Cardiac fibroblast (primary cell): ENCODE measurements at regions not wholly inside any gene's neighbourhood (a gene's known extent, or its start where the extent isn't known, plus 50 kb on each side); places are given as distances from the start of the nearest gene placed in this dataset.

Source experiments
- DNase-seq, 2 donors: peaks; one replicate each; pipeline versions ENCODE4 v3.0.0 to v3.0.0-alpha.2; 2010; ENCODE audit warnings: low read depth in 2 of 2
- H3K4me3 ChIP-seq, 2 donors: replicated peaks in 1 of 2; 1 replicate in 1 of 2; 2 replicates in 1 of 2; pipeline ENCODE4 v1.5.1; 2011; ENCODE audit warnings: low read depth in 2 of 2, low read length in 2 of 2, mild to moderate bottlenecking in 2 of 2, moderate library complexity in 1 of 2
- CTCF ChIP-seq: IDR thresholded peaks from one replicate; pipeline ENCODE4 v1.5.1; 2011; ENCODE audit warnings: low read depth, mild to moderate bottlenecking, low read length, inconsistent platforms

DNA sequence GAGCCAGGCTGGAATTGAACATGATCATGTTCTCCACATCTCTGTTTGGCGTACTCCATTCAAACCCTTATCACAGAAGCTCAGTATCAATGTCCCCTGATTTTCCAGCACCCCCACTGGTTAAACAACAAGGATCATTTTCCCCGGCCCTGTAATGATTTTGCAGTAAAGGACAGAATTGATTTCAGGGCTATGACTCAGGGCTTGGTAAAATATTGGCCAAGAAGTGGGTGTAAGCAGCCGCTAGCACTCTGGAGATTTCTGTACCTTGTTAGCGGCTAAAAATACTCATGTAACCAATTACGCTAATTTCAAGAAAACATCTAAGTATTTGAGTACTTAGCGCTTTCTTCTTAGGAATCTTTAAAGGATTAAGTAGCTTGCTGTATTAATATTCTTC, 69.5 kb upstream of the FNDC3A start:
- no peak for DNase-seq
- no peak for TF ChIP-seq CTCF
- no peak overlapping the region for H3K4me3 ChIP-seq

DNA sequence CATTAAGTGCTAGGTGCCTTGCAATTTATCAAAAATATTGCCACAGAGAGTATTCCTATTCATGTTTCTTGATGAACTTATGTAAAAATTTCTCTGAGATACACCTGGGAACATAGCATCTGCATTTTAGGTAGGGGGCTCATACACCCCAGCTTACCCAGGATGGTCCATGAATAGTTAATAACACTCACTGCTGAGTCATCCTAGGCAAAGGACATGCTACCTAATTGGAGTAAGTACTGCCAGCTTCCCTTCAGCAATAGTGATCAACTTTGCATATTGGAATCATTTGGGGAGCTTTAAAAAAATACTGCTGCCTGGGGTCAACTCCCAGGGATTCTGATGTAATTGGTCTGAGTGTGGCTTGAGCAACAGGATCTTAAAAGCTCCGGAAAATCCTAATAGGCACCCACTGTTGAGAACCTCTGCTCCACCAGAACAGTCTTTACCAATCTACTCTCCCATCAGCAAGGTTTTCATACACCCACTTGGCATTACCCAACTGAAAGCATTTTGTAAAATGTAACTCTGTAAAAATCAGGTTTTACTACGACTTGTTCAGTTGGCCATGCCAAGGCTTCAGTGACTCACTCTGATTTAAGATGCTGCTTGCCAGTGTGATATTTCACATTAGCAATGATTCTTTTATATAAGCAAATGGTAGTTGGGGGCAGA, 67.2 kb upstream of the FNDC3A start:
- H3K4me3 ChIP-seq, result no peak overlapping the region
- peak; percentile 51 to 58 for DNase-seq
- TF ChIP-seq CTCF, result no peak

- no peak overlapping the region for H3K4me3 ChIP-seq
These were observed 66.7 kb upstream of the FNDC3A start for GRCh38 chr13:48909056-48909389.

GRCh38 chr13:48910686-48911085, 65.0 kb upstream of the FNDC3A start:
- H3K4me3 ChIP-seq, result no peak overlapping the region
- DNase-seq, result peak in 1 of 2 donors; percentile 16
- TF ChIP-seq CTCF, result no peak

More at GRCh38 chr13:48909056-48909389, 66.7 kb upstream of the FNDC3A start:
- TF ChIP-seq CTCF, result no peak
- no peak for DNase-seq

DNA sequence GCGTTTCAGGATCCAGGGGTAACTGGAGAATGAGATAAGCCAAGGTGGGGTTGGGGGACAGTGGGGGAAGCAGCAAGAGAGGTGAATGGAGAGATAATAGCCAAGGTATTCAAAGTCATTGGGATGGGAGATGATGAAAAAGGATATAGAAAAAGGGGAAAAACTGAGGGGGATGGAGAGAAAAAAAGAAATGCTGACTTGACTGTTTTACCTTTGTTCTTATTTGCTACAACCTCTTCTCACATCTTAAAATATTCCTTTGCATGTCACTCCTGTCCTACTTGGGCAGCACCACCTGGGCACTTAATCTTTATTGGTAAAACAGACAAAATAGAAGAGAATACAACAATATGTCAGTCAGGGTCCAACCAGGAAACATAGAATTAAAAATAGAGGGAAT, 56.0 kb upstream of the FNDC3A start:
- TF ChIP-seq CTCF, result no peak
- no peak overlapping the region for H3K4me3 ChIP-seq
- DNase-seq, result no peak

- no peak overlapping the region for H3K4me3 ChIP-seq
- DNase-seq, result no peak
- no peak for TF ChIP-seq CTCF
These were observed 55.0 kb upstream of the FNDC3A start for GRCh38 chr13:48920730-48921129.

DNA sequence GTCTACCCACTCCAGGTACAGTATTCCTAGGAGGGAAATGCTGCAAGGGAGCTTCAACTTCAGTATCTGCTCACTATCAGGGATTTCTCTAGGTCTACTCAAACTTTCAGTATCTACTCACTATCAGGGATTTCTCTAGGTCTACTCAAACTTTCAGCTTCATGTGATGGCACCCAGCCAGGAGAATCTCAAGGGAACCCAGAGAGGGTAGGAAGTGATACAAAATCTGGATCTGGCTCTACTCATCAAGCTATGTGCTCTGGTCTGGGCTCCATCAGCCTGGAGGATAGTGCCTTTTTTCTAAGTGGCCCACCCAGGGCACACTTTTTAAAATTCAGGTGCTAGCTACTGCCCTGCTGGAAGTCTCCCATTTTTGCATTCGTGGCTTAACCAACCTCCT, 52.3 kb upstream of the FNDC3A start:
- no peak for TF ChIP-seq CTCF
- DNase-seq, result peak in 1 of 2 donors; percentile 43
- H3K4me3 ChIP-seq, result no peak overlapping the region
